Left lung (tissue), 4 donors: ENCODE measurements at regions not wholly inside any gene's neighbourhood (a gene's known extent, or its start where the extent isn't known, plus 50 kb on each side); places are given as distances from the start of the nearest gene placed in this dataset.

Experiments
- ATAC-seq: fragments of 200-7000 bp; cut with Tn5 transposase; one replicate; pipeline ENCODE4 v1.9.1; 2020; ENCODE audit warnings: moderate library complexity
- DNase-seq, 4 donors: peaks; one replicate each; pipeline ENCODE4 v3.0.0-alpha.2; 2013 to 2020
- H3K27ac ChIP-seq, 2 donors: fragments of 200-600 bp; sonication (generic) in 1 of 2; one replicate each; pipeline versions ENCODE4 v1.5.0 to v1.8.0; 2020 to 2021
- H3K27me3 ChIP-seq, 2 donors: fragments of 200-600 bp; sonication (generic) in 1 of 2; one replicate each; pipeline versions ENCODE4 v1.5.0 to v1.8.0; 2020 to 2021
- H3K36me3 ChIP-seq, 2 donors: fragments of 200-600 bp; sonication (generic) in 1 of 2; one replicate each; pipeline versions ENCODE4 v1.5.0 to v1.8.0; 2020 to 2021
- H3K4me1 ChIP-seq, 2 donors: fragments of 200-600 bp; one replicate each; pipeline ENCODE4 v1.8.0; 2021
- H3K4me3 ChIP-seq, 2 donors: fragments of 200-600 bp; sonication (generic) in 1 of 2; one replicate each; pipeline versions ENCODE4 v1.5.0 to v1.8.0; 2020 to 2021; ENCODE audit warnings: mild to moderate bottlenecking in 1 of 2
- H3K9me3 ChIP-seq, 2 donors: fragments of 200-600 bp; sonication (generic) in 1 of 2; one replicate each; pipeline versions ENCODE4 v1.5.0 to v1.8.0; 2020 to 2021
- intact Hi-C, 2 donors: fragments of 100-400 bp; cut with DNase I; formaldehyde crosslinking; loops; one replicate each; pipeline versions ENCODE4 v1.11.2 to v1.14.2; 2022
- TF ChIP-seq, protein P1 (sequence below), 2 donors: fragments of 200-600 bp; sonication (generic) in 1 of 2; IDR thresholded peaks; one replicate each; pipeline versions ENCODE4 v1.5.0 to v1.8.0; 2021; ENCODE audit warnings: antibody characterized with exemption in 2 of 2
- donor health status: DM: no; HTN: yes; CAD: no.
- donor health status: DM: no; HTN: no; CAD: no.

DNA sequence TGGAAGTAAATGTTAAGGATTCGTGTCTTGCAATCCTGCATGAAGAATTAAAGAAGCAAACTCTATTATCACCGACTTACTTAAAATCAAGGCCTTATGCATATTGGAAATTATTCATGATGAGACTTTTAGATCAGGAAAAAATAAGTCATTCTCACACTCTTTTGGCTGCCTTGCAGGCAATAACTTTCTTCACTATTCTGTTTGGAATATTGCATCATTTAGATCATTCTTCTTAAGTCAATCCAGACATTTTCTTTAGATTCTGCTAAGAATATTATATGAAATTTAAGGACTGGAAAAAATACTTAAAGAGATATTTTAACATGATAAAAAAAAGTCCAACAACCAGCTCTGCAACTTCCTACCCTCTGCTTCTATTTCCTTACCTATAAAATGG lies 245.4 kb downstream of the LRRN1 start:
- intact Hi-C loops: no loop called here
- DNase-seq (no peak), ATAC-seq (no peak)
- no peaks in the 10 kb centered on the region for H3K9me3 ChIP-seq
- no peak overlapping the region for H3K27ac ChIP-seq
- no peaks in the 10 kb centered on the region for H3K27me3 ChIP-seq
- H3K4me1 ChIP-seq: no peaks in the 10 kb centered on the region
- H3K36me3 ChIP-seq: no peaks in the 10 kb centered on the region
- H3K4me3 ChIP-seq: no peak overlapping the region
- TF ChIP-seq, protein P1, sequence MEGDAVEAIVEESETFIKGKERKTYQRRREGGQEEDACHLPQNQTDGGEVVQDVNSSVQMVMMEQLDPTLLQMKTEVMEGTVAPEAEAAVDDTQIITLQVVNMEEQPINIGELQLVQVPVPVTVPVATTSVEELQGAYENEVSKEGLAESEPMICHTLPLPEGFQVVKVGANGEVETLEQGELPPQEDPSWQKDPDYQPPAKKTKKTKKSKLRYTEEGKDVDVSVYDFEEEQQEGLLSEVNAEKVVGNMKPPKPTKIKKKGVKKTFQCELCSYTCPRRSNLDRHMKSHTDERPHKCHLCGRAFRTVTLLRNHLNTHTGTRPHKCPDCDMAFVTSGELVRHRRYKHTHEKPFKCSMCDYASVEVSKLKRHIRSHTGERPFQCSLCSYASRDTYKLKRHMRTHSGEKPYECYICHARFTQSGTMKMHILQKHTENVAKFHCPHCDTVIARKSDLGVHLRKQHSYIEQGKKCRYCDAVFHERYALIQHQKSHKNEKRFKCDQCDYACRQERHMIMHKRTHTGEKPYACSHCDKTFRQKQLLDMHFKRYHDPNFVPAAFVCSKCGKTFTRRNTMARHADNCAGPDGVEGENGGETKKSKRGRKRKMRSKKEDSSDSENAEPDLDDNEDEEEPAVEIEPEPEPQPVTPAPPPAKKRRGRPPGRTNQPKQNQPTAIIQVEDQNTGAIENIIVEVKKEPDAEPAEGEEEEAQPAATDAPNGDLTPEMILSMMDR (IDR thresholded peaks at IDR 0.05): no peak

DNA sequence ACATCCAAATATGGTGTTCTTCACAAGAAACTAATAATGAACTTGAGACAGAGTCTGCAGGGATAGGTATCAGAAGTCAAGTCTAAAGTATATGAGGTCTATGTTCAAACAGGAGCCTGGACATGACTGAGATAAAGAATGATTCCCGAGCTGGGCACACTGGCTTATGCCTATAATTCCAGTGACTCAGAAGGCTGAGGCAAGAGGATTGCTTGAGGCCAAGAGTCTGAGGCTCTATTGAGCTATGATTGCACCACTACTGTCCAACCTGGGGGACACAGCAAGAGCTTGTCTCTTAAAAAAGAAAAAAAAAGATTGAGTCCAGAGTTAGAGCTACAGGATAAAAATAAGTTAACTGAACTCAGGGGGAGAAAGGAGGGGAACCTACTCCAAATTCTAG lies 246.5 kb downstream of the LRRN1 start:
- H3K4me3 ChIP-seq: no peak overlapping the region
- TF ChIP-seq, protein P1 (IDR thresholded peaks at IDR 0.05): no peak

DNA sequence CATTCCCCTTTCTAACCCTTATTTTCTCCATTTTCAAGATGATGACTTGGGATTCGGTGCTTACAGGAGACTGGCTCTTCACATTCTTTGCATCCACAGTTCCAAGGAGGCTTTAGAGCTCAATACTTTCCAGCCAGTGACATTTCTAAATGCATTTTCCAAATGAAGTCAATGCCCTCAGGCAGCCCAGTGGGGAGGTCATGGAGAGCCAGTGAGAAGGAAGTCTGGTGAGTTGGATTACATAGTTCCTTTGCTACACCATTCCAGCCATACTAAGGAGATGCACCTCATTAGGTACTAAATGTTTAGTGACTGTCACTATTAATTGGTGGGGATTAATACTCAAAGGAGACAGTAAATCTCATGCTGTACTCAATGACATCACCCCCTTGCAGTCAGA lies 248.1 kb downstream of the LRRN1 start:
- no peaks in the 10 kb centered on the region for H3K9me3 ChIP-seq
- no peaks in the 10 kb centered on the region for H3K27me3 ChIP-seq
- no peaks in the 10 kb centered on the region for H3K4me1 ChIP-seq
- DNase-seq (no peak), ATAC-seq (no peak)
- TF ChIP-seq, protein P1 (IDR thresholded peaks at IDR 0.05): no peak
- intact Hi-C loops: no loop called here
- no peaks in the 10 kb centered on the region for H3K36me3 ChIP-seq
- no peak overlapping the region for H3K27ac ChIP-seq
- H3K4me3 ChIP-seq: no peak overlapping the region

More for the DNA sequence above, 246.5 kb downstream of the LRRN1 start:
- Histone ChIP-seq H3K9me3 (no peaks in the 10 kb centered on the region), H3K4me1 (no peaks in the 10 kb centered on the region), H3K27me3 (no peaks in the 10 kb centered on the region), H3K27ac (no peak overlapping the region), H3K36me3 (no peaks in the 10 kb centered on the region)
- intact Hi-C loops: no loop called here
- DNase-seq: no peak
- ATAC-seq: no peak

DNA sequence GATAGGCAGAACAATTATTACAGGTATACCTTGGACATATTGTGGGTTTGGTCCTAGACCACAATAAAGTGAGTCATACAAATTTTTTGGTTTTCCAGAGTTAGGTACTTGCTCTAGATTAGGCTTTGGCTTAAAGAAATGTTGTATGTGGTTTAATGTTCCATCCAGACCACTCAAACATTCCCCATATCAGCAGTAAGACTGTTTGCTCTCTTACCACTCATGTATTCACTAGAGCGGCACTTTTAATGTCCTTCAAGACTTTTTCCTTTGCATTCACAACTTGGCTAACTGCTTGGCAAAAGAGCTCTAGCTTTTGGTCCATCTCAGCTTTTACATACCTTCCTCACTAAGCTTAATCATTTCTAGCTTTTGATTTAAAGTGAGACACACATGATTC lies 250.5 kb upstream of the SETMAR start:
- TF ChIP-seq, protein P1 (IDR thresholded peaks at IDR 0.05): no peak
- ATAC-seq (peak; percentile 94), DNase-seq (peak in 1 of 4 donors; percentile 60)
- no peaks in the 10 kb centered on the region for H3K36me3 ChIP-seq
- no peaks in the 10 kb centered on the region for H3K27me3 ChIP-seq
- H3K9me3 ChIP-seq: no peaks in the 10 kb centered on the region
- no peaks in the 10 kb centered on the region for H3K4me1 ChIP-seq
- intact Hi-C loops: no loop called here
- no peak overlapping the region for H3K4me3 ChIP-seq
- no peak overlapping the region for H3K27ac ChIP-seq

DNA sequence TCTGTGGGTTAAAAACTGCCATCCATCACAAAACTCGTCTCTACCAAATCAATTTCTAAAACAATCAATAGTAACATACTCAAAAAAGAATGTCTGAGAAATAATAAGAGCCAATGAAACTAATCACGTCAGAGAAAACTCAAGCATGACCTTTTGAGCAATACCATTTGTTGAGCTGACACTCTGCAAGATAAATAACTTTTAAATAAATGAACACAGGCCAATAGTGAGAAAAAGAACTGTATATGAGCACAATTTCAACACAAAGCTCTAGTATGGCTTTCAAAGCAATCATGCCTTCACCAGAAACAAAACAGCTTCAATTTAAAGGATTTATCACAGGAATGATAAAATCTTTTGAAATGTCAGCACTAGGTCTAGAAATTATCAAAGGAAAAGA lies 249.2 kb upstream of the SETMAR start:
- intact Hi-C loops: no loop called here
- no peaks in the 10 kb centered on the region for H3K36me3 ChIP-seq

More for the DNA sequence above, 249.2 kb upstream of the SETMAR start:
- Histone ChIP-seq H3K4me1 (no peaks in the 10 kb centered on the region), H3K27me3 (no peaks in the 10 kb centered on the region), H3K4me3 (no peak overlapping the region), H3K9me3 (no peaks in the 10 kb centered on the region), H3K27ac (no peak overlapping the region)
- TF ChIP-seq, protein P1 (IDR thresholded peaks at IDR 0.05): no peak
- DNase-seq (no peak), ATAC-seq (no peak)
